ENCODE measurements at regions not wholly inside any gene's neighbourhood (a gene's known extent, or its start where the extent isn't known, plus 50 kb on each side); places are given as distances from the start of the nearest gene placed in this dataset.

- TF ChIP-seq POLR2A (IDR thresholded peaks at IDR 0.05; ENCODE audit: low read depth, low read length) (no peak), PAX5 (IDR thresholded peaks at IDR 0.05; ENCODE audit: insufficient read depth, low read length, severe bottlenecking) (no peak), POLR2AphosphoS5 (IDR thresholded peaks at IDR 0.05; ENCODE audit: low read depth, low read length) (no peak), SPI1 (IDR thresholded peaks at IDR 0.05; ENCODE audit: low read depth, low read length) (no peak), TAF1 (IDR thresholded peaks at IDR 0.05; ENCODE audit: low read depth, low read length) (no peak)
Measured at GRCh38 chr1:216904471-216904870, 181.2 kb upstream of the ESRRG start.

Data from GM12891 (cell line).